DND-41 (cell line): ENCODE measurements at regions not wholly inside any gene's neighbourhood (a gene's known extent, or its start where the extent isn't known, plus 50 kb on each side); places are given as distances from the start of the nearest gene placed in this dataset.

Experiments
- ATAC-seq: fragments of 200-7000 bp; cut with Tn5 transposase; 3 replicates; pipeline ENCODE4 v1.9.1; 2021; ENCODE audit warnings: low read depth; ENCODE audit not compliant: insufficient read depth
- DNase-seq: peaks from one replicate; pipeline ENCODE4 v3.0.0-alpha.2; 2020
- H2AFZ ChIP-seq: 2 replicates; pipeline ENCODE4 v1.6.0; 2012; ENCODE audit warnings: low read depth, low read length
- H3K27ac ChIP-seq: 2 replicates; pipeline ENCODE4 v1.5.1; 2012; ENCODE audit warnings: low read length, inconsistent platforms
- H3K27me3 ChIP-seq: fragments of 200-600 bp; sonication (generic); 2 replicates; pipeline ENCODE4 v1.6.0; 2012; ENCODE audit warnings: low read length, mild to moderate bottlenecking, inconsistent platforms; ENCODE audit not compliant: insufficient read depth, poor library complexity
- H3K36me3 ChIP-seq: 2 replicates; pipeline ENCODE4 v1.5.1; 2012; ENCODE audit warnings: low read length, inconsistent platforms; ENCODE audit not compliant: insufficient read depth
- H3K4me1 ChIP-seq: 2 replicates; pipeline ENCODE4 v1.5.1; 2012; ENCODE audit warnings: mild to moderate bottlenecking, low read length; ENCODE audit not compliant: insufficient read depth
- H3K4me2 ChIP-seq: 2 replicates; pipeline ENCODE4 v1.6.0; 2012; ENCODE audit warnings: mild to moderate bottlenecking, moderate library complexity, low read length, inconsistent platforms; ENCODE audit not compliant: insufficient read depth
- H3K4me3 ChIP-seq, 2 experiments: fragments of 200-600 bp in 1 of 2; shearing (Covaris generic) in 1 of 2; 2 replicates each; pipeline ENCODE4 v1.5.1; 2012 to 2016; ENCODE audit warnings: inconsistent platforms in 2 of 2, low read length in 2 of 2, mild to moderate bottlenecking in 2 of 2, low read depth in 1 of 2, moderate library complexity in 1 of 2
- H3K79me2 ChIP-seq: 2 replicates; pipeline ENCODE4 v1.6.0; 2012; ENCODE audit warnings: low read length, inconsistent platforms; ENCODE audit not compliant: insufficient read depth
- H3K9ac ChIP-seq: 2 replicates; pipeline ENCODE4 v1.6.0; 2012; ENCODE audit warnings: low read depth, mild to moderate bottlenecking, inconsistent platforms, low read length, moderate library complexity
- H3K9me3 ChIP-seq: 2 replicates; pipeline ENCODE4 v1.5.1; 2012; ENCODE audit warnings: low read length, moderate library complexity, mild to moderate bottlenecking, inconsistent platforms; ENCODE audit not compliant: insufficient read depth, severe bottlenecking
- H4K20me1 ChIP-seq: 2 replicates; pipeline ENCODE4 v1.6.0; 2012; ENCODE audit warnings: low read length; ENCODE audit not compliant: insufficient read depth
- CTCF ChIP-seq: IDR thresholded peaks from 2 replicates; pipeline ENCODE4 v1.5.1; 2012; ENCODE audit warnings: borderline replicate concordance, low read length, moderate library complexity, mild to moderate bottlenecking; ENCODE audit not compliant: poor library complexity, severe bottlenecking; ENCODE audit errors: extremely low read depth
- EZH2 ChIP-seq: IDR thresholded peaks from 3 replicates; pipeline ENCODE4 v1.6.1; 2012; ENCODE audit warnings: borderline replicate concordance, low read depth, mild to moderate bottlenecking, moderate library complexity, low read length, inconsistent platforms; ENCODE audit not compliant: severe bottlenecking

DNA sequence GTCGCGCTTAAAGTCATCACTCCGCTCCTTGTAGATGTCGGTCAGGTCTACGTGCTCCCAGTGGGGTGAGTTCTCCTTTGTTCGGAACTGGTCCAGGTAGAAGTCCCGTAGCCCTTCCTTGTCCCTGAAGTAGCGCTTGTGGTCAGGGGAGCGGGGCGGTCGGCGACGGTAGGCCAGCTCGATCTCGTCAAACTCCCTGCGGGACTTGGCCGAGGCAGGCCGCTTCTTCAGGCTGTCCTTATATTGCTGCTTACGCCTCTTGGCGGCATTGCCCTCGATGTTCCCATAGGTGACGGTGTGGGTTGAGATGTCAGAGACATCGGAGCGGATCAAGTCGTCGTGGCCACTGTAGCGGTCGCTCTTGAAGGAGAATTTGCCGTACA, 367.2 kb downstream of the EMP1 start:
- no peaks in the 10 kb centered on the region for H3K4me1 ChIP-seq
- H4K20me1 ChIP-seq = no peaks in the 10 kb centered on the region
- H3K9ac ChIP-seq = no peak overlapping the region
- H3K9me3 ChIP-seq = no peaks in the 10 kb centered on the region
- no peak overlapping the region for H3K27ac ChIP-seq
- H3K27me3 ChIP-seq = no peaks in the 10 kb centered on the region
- H3K36me3 ChIP-seq = no peaks in the 10 kb centered on the region
- no peak overlapping the region for H3K4me3 ChIP-seq
- DNase-seq (no peak), ATAC-seq (no peak)
- no peak overlapping the region for H3K4me2 ChIP-seq
- no peak overlapping the region for H2AFZ ChIP-seq
- no peaks in the 10 kb centered on the region for H3K79me2 ChIP-seq
- TF ChIP-seq EZH2 = no peak
- no peak for TF ChIP-seq CTCF

GRCh38 chr12:13562915-13563742, 366.6 kb downstream of the EMP1 start:
- H3K27ac ChIP-seq = no peak overlapping the region
- no peaks in the 10 kb centered on the region for H3K79me2 ChIP-seq
- no peaks in the 10 kb centered on the region for H3K27me3 ChIP-seq
- H3K4me1 ChIP-seq = no peaks in the 10 kb centered on the region
- DNase-seq (no peak), ATAC-seq (no peak)
- no peak overlapping the region for H3K9ac ChIP-seq
- no peaks in the 10 kb centered on the region for H3K9me3 ChIP-seq
- H3K36me3 ChIP-seq = no peaks in the 10 kb centered on the region
- no peaks in the 10 kb centered on the region for H4K20me1 ChIP-seq
- TF ChIP-seq CTCF = no peak
- no peak for TF ChIP-seq EZH2
- H3K4me2 ChIP-seq = no peak overlapping the region
- H3K4me3 ChIP-seq = no peak overlapping the region
- no peak overlapping the region for H2AFZ ChIP-seq

DNA sequence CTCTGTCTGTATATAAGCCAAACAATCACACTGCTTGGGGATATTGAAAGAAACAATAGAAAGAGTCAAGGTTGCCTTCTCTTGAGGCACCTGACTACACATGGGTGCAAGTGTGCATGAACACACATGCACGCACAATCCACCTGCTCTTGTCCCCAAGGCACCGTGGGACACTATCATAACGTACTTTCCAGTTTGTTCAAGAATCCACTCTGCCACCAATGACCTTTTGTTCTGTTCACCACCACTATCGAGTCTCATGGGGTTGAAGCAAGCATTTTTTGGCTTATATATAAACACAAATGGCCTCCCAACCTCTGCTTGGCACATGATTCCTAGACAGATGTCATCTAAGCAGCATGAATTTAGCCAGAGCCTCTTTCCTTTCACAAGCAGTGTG, 365.4 kb downstream of the EMP1 start:
- Histone ChIP-seq H3K4me2 (no peak overlapping the region), H3K4me1 (no peaks in the 10 kb centered on the region), H4K20me1 (no peaks in the 10 kb centered on the region), H3K9ac (no peak overlapping the region), H3K36me3 (no peaks in the 10 kb centered on the region), H2AFZ (no peak overlapping the region), H3K27ac (no peak overlapping the region), H3K27me3 (no peaks in the 10 kb centered on the region), H3K79me2 (no peaks in the 10 kb centered on the region), H3K4me3 (no peak overlapping the region), H3K9me3 (no peaks in the 10 kb centered on the region)
- ATAC-seq (no peak), DNase-seq (no peak)
- no peak for TF ChIP-seq EZH2
- TF ChIP-seq CTCF = no peak
